ENCODE measurements at regions not wholly inside any gene's neighbourhood (a gene's known extent, or its start where the extent isn't known, plus 50 kb on each side); places are given as distances from the start of the nearest gene placed in this dataset.

DNA sequence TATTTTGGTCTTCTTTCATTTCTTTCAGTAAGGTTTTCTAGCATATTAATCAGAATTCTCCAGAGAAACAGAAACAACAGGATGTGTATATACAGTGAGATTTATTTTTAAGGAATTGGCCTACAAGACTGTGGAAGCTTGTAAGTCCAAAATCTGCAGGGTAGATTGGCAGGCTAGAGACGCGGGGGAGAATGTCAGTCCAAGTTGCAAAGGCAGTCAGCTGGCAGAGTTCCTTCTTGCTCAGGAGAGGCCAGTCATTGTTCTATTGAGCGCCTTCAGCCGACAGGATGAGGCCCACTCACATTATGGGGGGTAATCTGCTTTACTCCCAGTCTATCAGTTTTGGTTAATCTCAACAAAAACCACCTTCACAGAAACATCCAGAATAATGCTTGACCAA is 133.4 kb upstream of the UBE3A start:
- TF ChIP-seq EP300 (IDR thresholded peaks at IDR 0.05) (no peak), CTCF (IDR thresholded peaks at IDR 0.05) (no peak), POLR2AphosphoS5 (IDR thresholded peaks at IDR 0.05) (no peak), POLR2A (IDR thresholded peaks at IDR 0.05) (no peak)

Measured in stomach (tissue), 4 donors.